NCI-H82 treated with DMSO at 0.1 percent for 48 hours (cell line): ENCODE measurements at regions not wholly inside any gene's neighbourhood (a gene's known extent, or its start where the extent isn't known, plus 50 kb on each side); places are given as distances from the start of the nearest gene placed in this dataset.
"Not testable (repeated sequence)": the region's sequence is repeated elsewhere in the genome, so short reads cannot be mapped to it uniquely, and the experiment has no call there.

Source experiments
- DNase-seq: peaks from one replicate; lab custom pipeline; 2025; ENCODE audit not compliant: unreplicated experiment; lab: John Stamatoyannopoulos, UW

DNA sequence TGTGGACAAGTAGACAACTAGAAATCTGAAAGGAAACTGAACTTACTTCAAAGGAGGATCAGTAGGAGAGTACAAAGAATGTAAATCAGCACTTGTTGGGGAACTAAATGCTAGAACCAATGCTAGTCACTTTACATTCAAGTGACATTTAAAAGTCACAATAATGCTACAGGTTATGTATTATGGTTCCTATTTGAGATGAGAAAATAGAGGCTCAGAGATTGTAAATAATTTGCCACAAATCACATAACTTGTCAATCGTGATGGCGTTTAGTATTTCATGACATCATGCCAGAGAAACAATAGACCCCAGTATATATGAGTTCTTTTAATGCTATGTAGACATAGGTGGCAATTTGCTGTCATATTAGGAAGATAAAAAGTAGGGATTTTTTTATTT lies 467.8 kb upstream of the CBLB start:
- DNase-seq, result no peak

- no peak for DNase-seq
Measured at GRCh38 chr3:106337116-106337515, 468.3 kb upstream of the CBLB start.

DNA sequence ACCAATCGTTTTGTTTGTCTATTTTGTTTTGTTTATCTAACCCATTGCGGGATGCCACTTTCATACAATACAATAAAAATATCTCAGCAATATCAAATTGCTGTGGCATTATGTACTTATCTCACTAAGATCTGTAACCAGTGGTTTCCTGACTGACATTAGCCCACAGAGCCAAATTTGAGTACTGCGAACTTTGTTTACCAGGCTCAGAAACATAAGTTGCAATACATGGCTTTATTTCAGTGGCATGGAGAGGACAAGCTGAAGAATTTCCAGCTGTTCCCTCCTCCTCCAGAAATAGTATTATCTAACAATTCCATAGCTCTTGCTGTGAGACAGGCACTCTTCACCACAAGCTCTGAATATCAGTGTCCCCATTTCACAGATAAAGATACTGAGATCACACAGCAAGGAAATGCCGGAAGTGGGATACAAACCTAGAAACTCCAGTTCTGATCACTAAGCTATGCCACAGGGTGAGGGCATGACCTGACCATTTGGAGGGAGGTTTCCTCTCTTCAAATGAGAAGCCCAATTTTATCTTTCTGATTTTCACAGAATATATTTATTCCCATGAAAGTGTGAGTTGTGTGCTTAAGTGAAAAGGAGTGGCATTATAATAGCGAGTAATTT lies 469.9 kb upstream of the CBLB start:
- DNase-seq, result no peak

DNA sequence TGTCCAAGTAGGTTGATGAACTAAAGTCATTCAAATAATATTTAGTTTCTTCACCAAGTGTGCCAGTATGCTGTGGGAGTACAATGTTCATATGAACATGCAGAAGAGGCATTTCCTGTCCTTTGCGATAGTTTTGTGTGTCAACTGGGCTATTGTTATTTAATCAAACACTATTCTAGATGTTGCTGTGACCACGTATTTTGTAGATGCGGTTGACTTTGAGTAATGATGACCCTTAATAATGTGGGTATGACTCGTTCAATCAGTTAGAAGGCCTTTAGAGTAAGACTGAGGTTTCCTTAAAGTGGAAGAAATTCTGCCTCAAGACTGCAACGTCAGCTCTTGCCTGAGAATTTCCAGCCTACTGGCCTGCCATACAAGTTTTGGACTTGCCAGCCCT lies 470.7 kb upstream of the CBLB start:
- no peak for DNase-seq

DNA sequence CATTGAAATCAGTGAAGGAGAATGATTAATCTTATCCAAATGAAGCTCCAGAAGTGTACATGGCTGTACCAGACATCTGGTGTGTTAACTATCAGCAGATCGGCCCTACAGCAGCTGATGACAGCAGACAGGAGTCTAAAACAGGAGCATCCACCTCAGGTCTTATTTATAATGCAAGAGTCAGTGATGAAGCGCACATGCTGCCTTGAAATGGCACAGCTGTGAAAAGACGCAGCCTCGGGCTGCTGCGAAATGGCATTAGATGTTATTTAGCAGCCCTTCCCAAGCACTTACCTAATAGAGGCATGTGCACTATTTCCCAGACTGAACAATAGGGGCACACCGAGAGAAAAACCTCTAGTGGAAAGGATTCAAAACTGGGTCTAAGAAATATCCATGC lies 472.3 kb upstream of the CBLB start:
- peak; percentile 94 for DNase-seq

- peak; percentile 64 for DNase-seq
Measured at GRCh38 chr3:106341586-106342162, 472.9 kb upstream of the CBLB start.

GRCh38 chr3:106342386-106342785 lies 473.6 kb upstream of the CBLB start:
- DNase-seq, result no peak

DNA sequence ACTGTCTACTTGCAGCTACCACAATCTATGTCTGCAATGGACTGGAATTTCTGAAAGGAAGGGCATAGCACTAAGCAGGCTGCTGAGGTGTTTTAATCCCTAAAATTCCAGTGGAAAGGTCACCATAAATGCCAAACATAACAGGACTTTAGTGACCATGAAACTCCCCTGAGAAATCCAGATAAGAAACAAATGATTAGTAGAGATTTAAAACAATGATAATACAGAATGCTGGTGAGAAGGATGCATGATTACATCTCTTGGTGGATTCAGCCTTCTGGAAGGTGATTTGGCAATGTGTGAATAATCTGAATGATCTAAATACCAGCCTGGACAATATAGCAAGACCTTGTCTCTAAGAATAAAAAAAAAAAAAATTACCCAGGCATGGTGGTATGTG lies 475.0 kb upstream of the CBLB start:
- DNase-seq, result no peak

DNA sequence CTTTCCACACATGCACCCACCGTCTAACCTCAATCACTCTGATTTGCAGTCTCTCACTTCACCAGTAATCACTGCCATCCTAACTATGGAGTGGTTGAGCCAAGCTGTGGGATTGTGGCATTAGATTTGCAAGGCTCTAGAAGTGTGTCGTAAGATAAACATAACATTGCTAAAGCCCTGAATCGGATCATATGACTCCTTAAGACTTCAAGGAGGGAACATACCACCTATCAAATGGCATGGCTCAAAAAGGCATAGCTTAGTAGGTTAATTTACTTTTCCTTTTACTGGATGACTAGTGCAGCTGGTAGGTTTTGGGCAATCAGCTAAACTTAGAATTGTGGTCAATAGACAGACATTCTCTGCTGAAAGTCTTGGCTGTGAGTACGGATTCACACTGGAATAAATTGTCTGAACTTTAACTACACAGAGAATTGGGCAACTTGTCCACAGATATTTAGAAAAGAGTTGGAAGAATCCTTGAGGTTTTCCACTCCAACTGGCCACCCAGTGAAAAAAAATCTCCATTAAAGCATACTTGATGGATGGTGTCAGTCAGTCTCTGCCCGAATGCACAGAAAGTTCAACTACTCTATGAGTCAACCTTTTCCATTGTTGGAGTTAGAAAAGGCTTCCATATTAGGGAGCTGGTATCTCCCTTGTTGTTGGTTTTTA lies 476.7 kb upstream of the CBLB start:
- peak; percentile 80 for DNase-seq

GRCh38 chr3:106347350-106347749 lies 478.5 kb upstream of the CBLB start:
- DNase-seq, result peak; percentile 89

GRCh38 chr3:106348139-106348690 lies 479.4 kb upstream of the CBLB start:
- no peak for DNase-seq

GRCh38 chr3:106349191-106349881 lies 480.5 kb upstream of the CBLB start:
- no peak for DNase-seq

- no peak for DNase-seq
Measured at GRCh38 chr3:106355873-106356272, 487.1 kb upstream of the CBLB start.

- DNase-seq, result no peak
Measured at GRCh38 chr3:106359692-106360091, 490.9 kb upstream of the CBLB start.

DNA sequence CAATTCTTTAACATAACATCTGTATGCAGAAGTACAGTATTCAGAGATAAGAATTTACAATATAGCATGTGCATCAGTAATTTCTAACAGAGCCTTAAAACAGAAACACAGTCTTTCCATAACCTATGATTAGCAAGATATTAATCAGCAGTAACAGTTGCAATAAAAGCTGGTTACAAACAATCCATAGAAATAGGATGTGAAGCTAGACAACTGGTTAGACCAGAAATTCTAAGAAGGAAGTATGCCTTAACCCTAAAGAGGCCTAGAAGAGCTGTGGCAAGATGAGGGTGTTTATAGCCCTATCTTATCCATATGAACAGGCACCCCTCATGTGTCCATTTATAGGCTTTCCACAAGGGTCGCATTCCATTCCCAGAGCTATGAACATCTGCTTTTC lies 492.1 kb upstream of the CBLB start:
- DNase-seq, result not testable (repeated sequence)

- DNase-seq, result no peak
Measured at GRCh38 chr3:106364477-106364876, 495.7 kb upstream of the CBLB start.

DNA sequence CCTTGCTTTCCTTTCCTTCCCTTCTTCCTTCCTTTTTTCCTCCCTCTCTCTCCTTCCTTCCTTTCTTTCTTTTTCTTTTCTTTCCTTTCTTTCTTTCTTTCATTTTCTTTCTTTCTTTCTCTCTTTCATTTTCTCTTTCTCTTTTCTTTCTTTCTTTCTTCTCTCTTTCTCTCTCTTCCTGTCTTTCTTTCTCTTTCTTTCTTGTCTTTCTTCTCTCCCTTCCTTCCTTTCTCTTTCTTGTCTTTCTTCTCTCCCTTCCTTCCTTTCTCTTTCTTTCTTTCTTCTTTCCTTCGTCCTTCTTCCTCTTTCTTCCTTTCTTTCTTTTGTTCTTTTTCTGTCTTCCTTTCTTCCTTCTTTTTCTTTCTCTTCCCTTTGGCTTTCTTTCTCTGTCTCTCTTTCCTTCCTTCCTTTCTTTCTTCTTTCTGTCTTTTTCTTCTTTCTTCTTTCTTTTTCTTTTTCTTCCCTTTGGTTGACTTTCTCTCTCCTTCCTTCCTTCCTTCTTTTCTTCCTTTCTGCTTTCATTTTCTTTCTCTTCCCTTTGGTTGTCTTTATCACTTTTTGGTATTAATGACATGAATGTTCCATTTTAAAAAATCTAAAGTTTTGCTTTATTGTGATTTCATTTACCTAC lies 496.4 kb upstream of the CBLB start:
- no peak for DNase-seq

DNA sequence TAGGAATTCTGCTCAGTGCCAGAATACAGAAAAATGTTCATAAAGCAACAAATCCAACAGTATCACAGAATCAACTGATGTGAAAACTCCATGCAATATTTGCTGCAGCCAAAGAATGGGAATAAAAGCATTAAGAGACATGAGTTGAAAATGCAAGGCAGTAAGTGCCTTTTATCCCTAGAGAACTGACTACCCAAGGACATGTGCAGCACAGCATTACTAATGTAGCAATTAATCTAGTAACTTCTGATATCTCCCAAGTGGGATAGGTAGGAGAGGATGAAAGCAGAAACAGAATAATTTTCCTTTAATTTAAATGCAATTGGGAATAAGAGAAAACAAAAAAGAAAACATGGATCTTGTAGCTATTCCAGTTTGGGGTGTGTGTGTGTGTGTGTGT lies 497.5 kb upstream of the CBLB start:
- no peak for DNase-seq

- DNase-seq, result no peak
Measured at GRCh38 chr3:106367496-106367895, 498.7 kb upstream of the CBLB start.

DNA sequence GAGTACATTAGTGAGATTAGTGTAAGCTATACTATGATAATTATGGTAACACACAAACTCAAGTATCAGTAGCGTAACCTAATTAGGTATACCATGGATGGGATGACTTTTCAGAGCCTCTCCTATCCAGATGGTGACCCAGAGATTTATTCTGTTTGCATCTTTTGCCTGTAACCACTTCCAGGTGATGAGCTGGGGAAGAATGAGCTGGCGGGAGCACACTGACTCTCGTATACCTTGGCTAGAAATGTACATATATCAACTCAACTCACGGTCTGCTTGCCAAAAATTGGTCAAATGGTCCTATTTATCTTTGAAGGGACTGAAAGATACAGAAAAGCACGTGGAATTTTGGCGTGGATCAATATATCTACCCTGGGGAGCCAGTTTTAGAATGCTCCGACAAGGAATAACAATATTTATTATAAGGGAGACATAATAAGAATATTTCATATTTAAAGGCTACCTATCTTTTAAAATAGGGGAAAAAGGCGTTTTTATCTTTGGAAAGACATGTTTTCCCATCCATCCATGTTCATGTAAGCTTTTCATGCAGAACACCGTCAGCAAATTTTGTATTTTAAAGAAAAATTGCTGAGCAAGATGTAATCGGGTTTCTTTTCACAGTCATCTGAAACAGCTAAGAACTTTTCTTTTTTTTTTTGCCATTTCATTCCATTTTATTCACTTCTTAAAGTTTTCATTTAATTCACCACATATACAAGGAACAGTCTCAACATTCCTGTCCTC lies 502.6 kb upstream of the CBLB start:
- no peak for DNase-seq
